Breast epithelium (tissue), 4 donors: ENCODE measurements at regions not wholly inside any gene's neighbourhood (a gene's known extent, or its start where the extent isn't known, plus 50 kb on each side); places are given as distances from the start of the nearest gene placed in this dataset.
"Not testable (repeated sequence)": the region's sequence is repeated elsewhere in the genome, so short reads cannot be mapped to it uniquely, and the experiment has no call there.

Experiments
- DNase-seq, 2 donors: peaks; one replicate each; pipeline ENCODE4 v3.0.0-alpha.2; 2019; ENCODE audit warnings: low spot score in 2 of 2
- H3K27ac ChIP-seq, 2 donors: fragments of 200-600 bp; sonication (generic) in 1 of 2; one replicate each; pipeline ENCODE4 v1.5.1; 2016 to 2019; ENCODE audit warnings: mild to moderate bottlenecking in 1 of 2
- H3K27me3 ChIP-seq, 2 donors: fragments of 200-600 bp; sonication (generic) in 1 of 2; one replicate each; pipeline versions ENCODE4 v1.5.1 to v1.6.0; 2017 to 2019; ENCODE audit warnings: control low read depth in 1 of 2, mild to moderate bottlenecking in 1 of 2
- H3K36me3 ChIP-seq: fragments of 200-600 bp; one replicate; pipeline ENCODE4 v1.5.1; 2019
- H3K4me1 ChIP-seq, 2 donors: fragments of 200-600 bp; sonication (generic); one replicate each; pipeline ENCODE4 v1.5.1; 2016 to 2019; ENCODE audit warnings: control low read depth in 1 of 2
- H3K4me3 ChIP-seq, 3 donors: fragments of 200-600 bp; sonication (generic); 1 replicate in 2 of 3; 2 replicates in 1 of 3; pipeline ENCODE4 v1.5.1; 2016 to 2019; ENCODE audit warnings: mild to moderate bottlenecking in 3 of 3, moderate library complexity in 2 of 3
- H3K9me3 ChIP-seq, 2 donors: fragments of 200-600 bp; sonication (generic) in 1 of 2; one replicate each; pipeline ENCODE4 v1.5.1; 2016 to 2019; ENCODE audit warnings: control low read depth in 1 of 2
- CTCF ChIP-seq, 3 donors: fragments of 450-650 bp; IDR thresholded peaks; one replicate each; pipeline ENCODE4 v1.5.1; 2016 to 2017; ENCODE audit warnings: antibody characterized with exemption in 3 of 3, mild to moderate bottlenecking in 3 of 3, moderate library complexity in 3 of 3
- POLR2A ChIP-seq: fragments of 450-650 bp; IDR thresholded peaks from one replicate; pipeline ENCODE4 v1.6.1; 2016; ENCODE audit warnings: antibody characterized with exemption, mild to moderate bottlenecking, moderate library complexity
- POLR2AphosphoS5 ChIP-seq, 3 donors: sonication (generic); formaldehyde crosslinking; IDR thresholded peaks; one replicate each; pipeline ENCODE4 v1.6.1; 2017; ENCODE audit warnings: antibody characterized with exemption in 3 of 3
- intact Hi-C: fragments of 100-400 bp; cut with DNase I; formaldehyde crosslinking; loops from one replicate; pipeline ENCODE4 v1.15.1; 2023; ENCODE audit warnings: low total_unique reads

GRCh38 chr14:103190741-103191140 is 67.5 kb downstream of the TNFAIP2 start:
- intact Hi-C loops: no loop called here
- Histone ChIP-seq H3K27me3 (no peaks in the 10 kb centered on the region), H3K4me1 (no peaks in the 10 kb centered on the region), H3K27ac (no peak overlapping the region), H3K36me3 (no peaks in the 10 kb centered on the region), H3K9me3 (no peaks in the 10 kb centered on the region), H3K4me3 (no peak overlapping the region)
- no peak for TF ChIP-seq POLR2AphosphoS5 (IDR thresholded peaks at IDR 0.05)
- no peak for TF ChIP-seq POLR2A
- TF ChIP-seq CTCF (IDR thresholded peaks at IDR 0.05): no peak
- no peak for DNase-seq

GRCh38 chr14:103191844-103192243 is 68.6 kb downstream of the TNFAIP2 start:
- no peak overlapping the region for H3K4me3 ChIP-seq
- no peak for DNase-seq
- TF ChIP-seq CTCF (IDR thresholded peaks at IDR 0.05) (no peak), POLR2A (no peak), POLR2AphosphoS5 (IDR thresholded peaks at IDR 0.05) (peak in 1 of 3 donors; percentile 35)
- H3K27me3 ChIP-seq: no peaks in the 10 kb centered on the region
- no peaks in the 10 kb centered on the region for H3K4me1 ChIP-seq
- H3K36me3 ChIP-seq: no peaks in the 10 kb centered on the region
- intact Hi-C loops: no loop called here
- no peaks in the 10 kb centered on the region for H3K9me3 ChIP-seq
- H3K27ac ChIP-seq: peak overlapping the region in 1 of 2 donors; percentile 22

DNA sequence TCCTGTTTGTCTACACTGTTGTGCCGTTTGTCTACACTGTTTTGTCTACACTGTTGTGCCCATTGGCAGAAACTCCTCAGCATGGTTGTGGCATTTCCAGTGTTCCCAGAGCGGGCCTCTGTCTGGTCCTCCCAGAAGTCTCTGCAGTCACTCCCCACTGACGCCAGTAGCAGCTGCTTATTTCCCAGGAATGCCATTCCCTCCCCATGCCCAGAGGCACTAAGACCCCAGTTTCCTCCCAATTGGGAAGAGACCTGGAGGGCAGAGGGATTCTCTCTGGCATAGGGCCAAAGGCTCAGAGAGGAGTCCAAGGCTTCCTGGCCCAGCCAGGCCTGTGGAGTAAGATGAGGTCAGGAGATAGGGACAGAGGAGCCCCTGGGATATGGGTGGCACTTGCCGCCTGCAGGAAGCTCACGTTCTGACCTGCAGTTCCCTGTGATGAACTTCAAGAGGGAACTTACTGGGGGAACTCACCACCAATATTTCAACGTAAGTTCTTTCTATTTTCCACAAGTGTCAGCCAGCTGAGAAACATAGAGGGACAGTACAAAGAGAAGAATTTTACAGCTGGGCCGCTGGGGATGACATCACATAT is 69.1 kb downstream of the TNFAIP2 start:
- no peak for TF ChIP-seq CTCF (IDR thresholded peaks at IDR 0.05)
- peak overlapping the region; percentile 22 to 23 for H3K27ac ChIP-seq

DNA sequence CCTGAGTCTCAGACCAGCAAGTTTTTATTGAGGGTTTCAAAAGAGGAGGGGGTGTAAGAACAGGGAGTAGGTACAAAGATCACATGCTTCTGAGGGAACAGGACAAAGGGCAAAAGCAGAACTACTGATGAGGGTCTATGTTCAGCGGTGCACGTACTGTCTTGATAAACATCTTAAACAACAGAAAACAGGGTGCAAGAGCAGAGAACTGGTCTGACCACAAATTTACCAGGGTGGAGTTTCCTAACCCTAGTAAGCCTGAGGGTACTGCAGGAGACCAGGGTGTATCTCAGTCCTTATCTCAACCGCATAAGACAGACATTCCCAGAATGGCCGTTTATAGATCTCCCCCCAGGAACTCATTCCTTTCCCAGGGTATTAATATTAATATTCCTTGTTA is 69.6 kb downstream of the TNFAIP2 start:
- H3K4me1 ChIP-seq, H3K27ac ChIP-seq, H3K4me3 ChIP-seq, DNase-seq, H3K9me3 ChIP-seq, intact Hi-C loops, H3K27me3 ChIP-seq, H3K36me3 ChIP-seq: not testable (repeated sequence)

More for the DNA sequence above, 69.1 kb downstream of the TNFAIP2 start:
- DNase-seq: no peak
- Histone ChIP-seq H3K27me3 (no peaks in the 10 kb centered on the region), H3K4me1 (no peaks in the 10 kb centered on the region), H3K36me3 (no peaks in the 10 kb centered on the region), H3K4me3 (no peak overlapping the region), H3K9me3 (no peaks in the 10 kb centered on the region)
- intact Hi-C loops: no loop called here

GRCh38 chr14:103193491-103193890 is 70.2 kb downstream of the TNFAIP2 start:
- H3K36me3 ChIP-seq, H3K4me1 ChIP-seq, H3K27ac ChIP-seq, intact Hi-C loops, H3K27me3 ChIP-seq, DNase-seq, H3K4me3 ChIP-seq, H3K9me3 ChIP-seq: not testable (repeated sequence)

GRCh38 chr14:103194256-103195045 is 71.2 kb downstream of the TNFAIP2 start:
- H3K9me3 ChIP-seq: no peaks in the 10 kb centered on the region
- H3K27ac ChIP-seq: peak overlapping the region in 1 of 2 donors; percentile 40
- H3K4me1 ChIP-seq: no peaks in the 10 kb centered on the region
- TF ChIP-seq POLR2A (no peak), POLR2AphosphoS5 (IDR thresholded peaks at IDR 0.05) (peak in 2 of 3 donors; percentile 62)
- no peaks in the 10 kb centered on the region for H3K27me3 ChIP-seq
- no peak for DNase-seq
- no peaks in the 10 kb centered on the region for H3K36me3 ChIP-seq
- intact Hi-C loops: no loop called here
- no peak overlapping the region for H3K4me3 ChIP-seq
